HG03378 (cell line): ENCODE measurements at regions not wholly inside any gene's neighbourhood (a gene's known extent, or its start where the extent isn't known, plus 50 kb on each side); places are given as distances from the start of the nearest gene placed in this dataset.

Source experiments
- ATAC-seq: cut with Tn5 transposase; IDR thresholded peaks from one replicate; pipeline ENCODE4 v1.9.1; 2021; ENCODE audit warnings: mild to moderate bottlenecking, moderate library complexity; ENCODE audit not compliant: unreplicated experiment

DNA sequence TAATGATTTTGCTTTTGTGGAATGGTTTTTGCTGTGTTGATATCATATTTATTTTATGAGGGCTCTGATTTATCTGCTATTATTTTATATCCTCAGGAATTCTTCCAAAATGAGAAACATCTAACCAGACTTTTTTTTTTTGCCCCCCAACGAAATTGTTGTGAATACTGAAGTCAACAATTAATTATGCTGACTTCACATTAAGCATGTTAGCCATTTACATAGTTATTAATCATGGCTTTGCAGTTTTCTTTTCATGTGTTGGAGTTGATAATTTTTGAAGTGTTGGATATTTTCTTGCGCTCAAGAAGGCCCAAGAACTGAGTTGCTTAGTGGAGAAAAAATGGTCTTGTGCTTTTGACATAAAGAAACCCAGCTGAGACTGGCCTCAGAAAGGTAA is 246.6 kb upstream of the CRY1 start:
- no peak for ATAC-seq

DNA sequence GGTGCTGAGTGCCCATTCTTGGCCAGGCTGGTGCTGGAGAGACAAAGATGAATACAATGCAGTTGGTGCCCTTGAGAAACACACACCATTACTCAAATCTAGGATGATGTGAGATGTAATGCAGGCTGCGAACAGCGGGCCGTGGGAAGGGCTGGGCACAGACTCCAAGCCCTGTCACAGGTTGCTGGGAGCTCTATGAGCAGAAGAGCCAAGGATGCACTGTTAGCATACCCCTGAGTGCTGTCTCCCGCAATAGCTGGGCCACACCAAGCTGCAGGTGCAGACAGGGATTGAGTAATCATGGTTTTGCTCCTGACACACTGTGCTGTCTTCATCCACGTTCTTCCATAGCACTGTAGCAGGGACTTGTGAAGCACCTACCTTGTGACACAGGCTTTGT is 247.5 kb upstream of the CRY1 start:
- ATAC-seq, result no peak

DNA sequence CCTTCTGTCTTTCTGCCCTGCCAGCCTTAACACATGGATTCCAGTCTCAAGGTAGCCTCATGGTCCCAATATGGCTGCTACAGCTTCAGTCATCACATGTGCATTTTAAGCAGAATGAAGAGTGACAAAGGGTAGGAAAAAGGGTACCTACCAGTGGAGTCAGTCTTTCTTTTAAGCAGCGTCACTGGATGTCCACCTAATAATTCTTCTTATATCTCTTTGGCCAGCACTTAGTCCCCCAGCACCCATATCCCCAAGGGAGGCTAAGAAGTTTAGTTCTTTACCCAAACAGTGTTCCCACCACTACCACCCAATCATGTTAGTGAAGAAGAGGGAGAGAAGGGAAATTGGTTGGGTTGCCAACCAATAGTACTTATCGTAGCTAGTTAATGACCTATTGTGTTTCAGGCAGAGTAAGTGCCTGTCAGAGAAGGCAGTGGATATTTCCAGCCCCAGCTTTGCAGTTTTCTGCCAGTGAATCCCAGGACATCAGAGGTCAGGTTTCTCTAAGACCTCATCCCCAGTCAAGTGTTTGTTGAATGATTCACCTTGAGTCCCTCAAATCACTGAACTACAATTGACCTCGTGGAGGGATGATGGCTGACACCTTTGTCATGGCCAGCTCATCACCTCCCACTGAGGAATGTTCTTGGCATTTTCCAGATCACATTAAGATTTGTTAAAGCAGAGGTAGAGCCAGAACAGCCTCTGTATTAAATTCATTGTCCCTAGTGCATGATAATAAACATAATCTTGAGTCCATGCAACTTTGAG is 250.9 kb upstream of the CRY1 start:
- ATAC-seq, result no peak

DNA sequence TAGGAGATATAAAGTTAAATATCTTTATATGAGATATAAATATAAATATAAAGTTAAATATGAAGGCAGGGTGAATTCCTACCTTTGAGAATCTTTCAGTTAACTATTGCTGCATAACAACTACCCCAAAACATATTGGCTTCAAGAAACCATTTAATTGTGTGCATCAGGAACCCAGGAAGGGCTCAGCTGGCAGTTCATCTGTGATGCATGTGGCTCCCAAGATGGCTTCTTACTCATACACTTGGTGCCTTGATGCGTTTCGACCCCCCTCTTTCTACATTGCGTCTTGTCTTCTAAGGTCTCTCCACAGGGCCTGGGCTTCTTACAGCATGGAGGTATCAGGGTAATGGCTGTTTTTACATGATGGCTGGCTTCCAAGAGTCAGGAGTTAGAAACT is 253.9 kb upstream of the CRY1 start:
- no peak for ATAC-seq

DNA sequence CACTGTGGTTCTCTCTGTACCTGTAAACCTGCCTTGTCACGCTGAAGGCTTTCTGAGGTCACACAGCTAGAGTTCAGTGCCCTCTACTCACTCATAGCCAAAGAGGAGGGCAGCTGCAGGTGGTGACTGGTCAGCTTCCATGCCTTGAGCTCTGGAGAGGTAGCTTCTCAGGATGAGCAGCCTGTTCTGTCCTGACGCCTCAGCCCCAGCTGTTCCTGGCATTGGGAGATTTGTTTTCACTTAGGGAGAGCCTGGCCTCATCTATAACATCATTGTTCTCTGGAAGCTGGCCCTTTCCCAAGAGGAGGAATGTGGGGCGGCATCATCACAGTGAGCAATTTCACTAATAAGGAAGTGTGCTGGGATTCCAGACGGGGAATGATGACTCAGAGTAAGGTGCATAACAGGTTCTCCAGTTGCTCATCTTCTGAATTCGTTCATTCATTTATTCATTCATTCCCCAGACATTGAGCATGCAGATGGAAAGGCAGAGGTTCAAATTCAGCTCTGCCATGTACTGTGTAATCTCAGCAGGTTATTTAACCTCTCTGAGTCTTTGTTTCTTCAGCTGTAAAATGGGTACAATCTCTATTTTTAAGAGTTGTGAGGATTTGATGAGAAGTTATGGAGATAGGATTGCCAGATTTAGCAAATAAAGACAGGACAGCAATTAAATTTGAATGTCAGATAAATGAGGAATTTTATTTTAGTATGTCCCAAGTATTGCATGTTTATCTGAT is 255.8 kb upstream of the CRY1 start:
- ATAC-seq, result no peak

DNA sequence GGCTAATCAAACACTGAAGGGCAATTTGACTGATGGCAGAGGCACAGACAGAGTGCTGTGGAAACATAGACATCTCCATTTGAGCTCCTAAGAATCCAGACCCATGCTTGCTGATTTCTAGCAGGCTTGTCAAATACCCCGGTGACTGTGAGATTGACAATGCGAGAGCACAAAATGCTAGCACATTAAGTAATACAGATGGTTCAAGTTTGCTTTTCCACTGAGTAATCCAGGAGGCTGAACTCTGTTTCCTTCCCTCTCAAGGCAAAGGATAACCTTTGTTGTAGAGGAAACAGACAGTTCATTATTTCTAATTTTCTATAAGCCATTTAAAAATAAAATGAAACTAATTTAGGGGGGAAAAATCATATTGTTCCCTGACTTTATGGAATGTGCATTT is 256.5 kb upstream of the CRY1 start:
- ATAC-seq, result no peak

DNA sequence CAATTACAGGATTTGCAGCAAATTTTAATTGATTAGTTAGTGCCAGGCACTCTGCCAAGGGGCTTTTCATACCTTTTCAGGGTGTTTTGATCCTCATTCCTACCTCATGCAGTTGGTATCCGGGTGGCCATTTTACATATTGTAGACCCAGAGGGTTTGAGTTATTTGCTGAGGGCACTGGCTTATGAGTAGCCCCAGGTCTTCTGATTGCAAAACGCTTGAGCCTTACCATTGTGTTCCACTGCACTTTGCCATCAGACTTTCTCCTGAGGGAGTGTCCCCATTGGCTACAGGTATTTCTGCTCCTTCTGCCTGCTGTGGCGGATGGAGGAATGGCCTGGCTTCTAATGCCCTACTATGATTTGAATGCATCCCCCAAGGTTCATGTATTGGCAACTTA is 257.8 kb upstream of the CRY1 start:
- no peak for ATAC-seq

DNA sequence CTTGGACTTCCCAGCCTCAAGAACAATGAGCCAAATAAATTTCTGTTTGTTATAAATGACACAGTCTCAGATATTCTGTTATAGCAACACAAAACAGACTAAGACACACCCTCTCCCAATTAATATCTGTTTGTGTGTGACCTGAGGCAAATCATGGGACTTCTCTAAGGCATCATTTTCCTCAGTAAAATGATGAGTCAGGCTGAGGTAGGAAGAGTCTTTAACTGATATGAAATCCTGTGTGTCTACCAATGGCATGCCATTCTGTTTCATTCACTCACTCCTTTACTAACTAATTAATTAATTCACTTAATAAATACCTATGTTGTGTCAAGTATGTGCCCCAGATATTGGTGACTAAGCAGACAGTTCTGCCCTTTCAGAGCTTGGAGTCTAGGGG is 258.4 kb upstream of the CRY1 start:
- no peak for ATAC-seq

DNA sequence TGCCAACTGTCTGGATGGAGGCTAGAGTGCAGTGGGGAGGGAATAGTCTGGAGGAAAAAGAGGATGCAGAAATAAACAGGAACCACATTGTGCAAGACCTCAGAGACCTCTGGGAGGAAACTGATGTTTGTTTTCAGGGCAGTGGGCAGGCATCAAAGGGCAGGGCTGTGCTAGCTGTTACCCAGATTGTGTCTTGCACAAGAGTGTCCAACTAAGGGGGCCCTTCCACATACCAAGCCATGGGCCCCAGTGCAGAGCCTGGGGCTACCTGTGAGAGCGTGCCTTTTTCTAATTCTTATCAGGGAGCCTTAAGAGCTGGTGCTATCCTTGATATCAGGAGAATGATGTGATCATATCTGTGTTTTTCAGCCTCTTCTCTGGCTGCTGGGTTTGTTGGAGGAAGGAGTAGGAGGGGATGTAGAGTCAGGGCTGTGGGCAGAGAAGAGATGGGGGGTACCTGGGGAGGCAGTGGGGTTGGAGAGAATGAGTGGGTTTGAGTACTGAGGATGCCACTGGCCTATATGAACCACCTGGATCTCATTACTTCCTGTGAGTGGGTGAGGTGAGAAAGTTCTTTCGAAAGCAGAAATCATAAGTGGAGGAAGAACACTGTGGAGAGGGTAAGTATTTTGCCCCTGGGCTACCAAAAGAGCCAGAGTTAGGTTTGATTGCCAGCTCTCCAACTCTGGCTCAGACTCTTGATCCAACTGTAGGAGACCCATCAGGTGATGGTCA is 259.2 kb upstream of the CRY1 start:
- no peak for ATAC-seq

DNA sequence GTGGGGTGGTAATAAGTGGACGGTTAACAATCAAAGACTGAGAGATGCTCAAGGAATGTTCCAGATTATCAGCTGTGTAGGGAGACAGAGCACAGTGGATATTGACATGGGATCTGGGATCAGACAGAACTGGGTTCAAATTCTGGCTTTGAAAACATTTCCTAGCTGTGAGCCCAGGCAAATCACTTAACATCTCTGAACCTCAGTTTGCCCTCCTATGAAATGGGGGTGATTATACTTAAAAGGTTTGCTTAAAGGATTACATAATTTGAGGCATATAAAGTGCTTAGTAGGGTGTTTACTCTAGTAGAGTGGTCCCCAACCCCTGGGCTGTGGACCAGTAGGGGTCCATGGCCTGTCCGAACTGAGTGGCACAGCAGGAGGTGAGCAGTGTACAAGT is 260.0 kb upstream of the CRY1 start:
- no peak for ATAC-seq

DNA sequence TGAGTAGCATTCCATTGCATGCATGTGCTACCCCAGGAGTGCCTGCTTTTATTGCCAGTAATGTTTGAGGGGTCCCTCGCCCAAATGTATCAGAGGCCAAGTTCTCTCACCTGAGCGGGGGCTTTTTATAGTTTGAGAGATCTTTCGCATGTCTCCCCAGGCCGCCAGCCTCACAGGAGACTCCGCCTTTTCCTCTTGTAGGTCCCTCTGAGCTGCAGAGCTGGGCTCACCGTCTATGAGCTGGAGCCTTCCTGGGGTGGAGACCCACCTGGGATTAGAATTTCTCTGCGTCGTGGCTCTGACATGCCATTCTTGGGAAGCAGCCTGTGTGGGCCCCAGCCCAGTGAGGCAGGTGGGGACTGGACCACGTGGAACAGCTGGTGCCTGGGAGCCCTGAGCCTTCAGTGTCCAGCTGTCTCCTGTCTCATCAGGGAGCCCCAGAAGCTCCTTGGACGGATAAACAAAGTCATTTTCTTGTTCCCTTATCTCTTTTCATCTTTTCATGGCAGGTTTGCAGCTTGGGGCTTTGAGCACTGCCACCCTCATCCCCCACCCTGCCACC is 261.7 kb upstream of the CRY1 start:
- ATAC-seq, result no peak

DNA sequence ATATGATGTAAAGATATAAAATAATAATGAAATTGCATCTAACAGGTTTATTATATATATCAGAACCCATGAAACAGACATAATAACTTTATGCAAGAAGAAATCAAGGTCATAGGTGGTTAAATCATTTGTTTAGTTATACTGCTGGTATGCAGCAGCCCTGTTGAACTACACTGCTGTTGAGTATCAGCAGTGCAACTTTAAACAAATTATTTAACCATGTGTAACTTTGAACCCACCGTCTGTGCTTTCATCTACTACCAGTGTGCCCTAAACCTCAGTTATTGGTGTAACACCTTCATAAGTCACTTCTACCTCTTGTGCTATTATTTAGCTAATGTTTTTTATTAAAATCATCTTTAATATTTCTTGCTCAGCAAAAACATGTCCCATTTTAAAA is 262.3 kb upstream of the CRY1 start:
- ATAC-seq, result no peak

DNA sequence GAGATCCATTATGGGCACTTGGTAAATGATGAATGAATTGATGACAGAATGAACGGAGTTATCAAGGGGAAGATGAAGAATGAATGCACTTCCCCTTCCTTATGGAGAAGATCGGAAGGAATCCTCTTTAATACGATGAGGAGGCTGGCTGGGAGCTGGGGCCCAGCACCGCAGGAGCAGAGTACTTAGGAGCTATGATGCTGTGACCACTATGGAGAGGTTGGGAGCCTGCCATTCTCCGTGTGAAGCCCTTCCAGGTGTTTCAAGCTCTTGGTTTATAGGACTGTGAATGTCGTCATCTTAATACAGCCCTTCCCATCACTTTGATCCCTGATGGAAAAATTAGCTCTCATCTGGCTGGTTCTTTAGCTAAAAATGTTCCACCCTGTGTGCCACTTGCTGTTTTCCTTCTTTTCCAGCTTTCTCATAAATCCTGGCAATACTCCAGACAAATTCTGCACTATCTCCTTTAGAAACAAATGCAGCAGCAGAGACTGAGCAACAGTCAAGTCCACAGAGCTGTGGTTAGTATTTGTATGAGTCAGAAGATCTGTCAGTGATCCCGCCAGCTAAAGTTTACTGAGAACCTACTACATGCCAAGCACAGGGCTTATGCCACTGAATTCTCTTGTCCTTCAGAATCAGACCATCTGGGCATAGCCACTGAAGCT is 263.1 kb upstream of the CRY1 start:
- ATAC-seq, result no peak

DNA sequence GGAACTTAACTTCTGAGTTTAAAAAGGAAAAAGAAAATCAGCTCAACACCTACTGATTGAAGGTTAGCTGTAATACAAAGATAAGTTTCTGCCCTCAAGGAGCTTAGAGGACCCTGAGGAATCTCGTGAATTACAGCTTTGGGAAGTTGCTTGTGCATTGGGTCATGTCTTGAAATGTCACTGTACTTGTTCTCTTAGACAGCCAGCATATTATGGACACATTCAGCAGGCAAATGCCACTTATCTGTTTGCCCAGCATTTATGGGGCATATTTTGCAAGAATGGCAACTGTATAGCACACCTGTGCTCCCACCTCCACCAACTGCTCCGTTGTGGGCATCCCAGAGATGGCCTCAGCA is 263.6 kb upstream of the CRY1 start:
- ATAC-seq, result no peak

DNA sequence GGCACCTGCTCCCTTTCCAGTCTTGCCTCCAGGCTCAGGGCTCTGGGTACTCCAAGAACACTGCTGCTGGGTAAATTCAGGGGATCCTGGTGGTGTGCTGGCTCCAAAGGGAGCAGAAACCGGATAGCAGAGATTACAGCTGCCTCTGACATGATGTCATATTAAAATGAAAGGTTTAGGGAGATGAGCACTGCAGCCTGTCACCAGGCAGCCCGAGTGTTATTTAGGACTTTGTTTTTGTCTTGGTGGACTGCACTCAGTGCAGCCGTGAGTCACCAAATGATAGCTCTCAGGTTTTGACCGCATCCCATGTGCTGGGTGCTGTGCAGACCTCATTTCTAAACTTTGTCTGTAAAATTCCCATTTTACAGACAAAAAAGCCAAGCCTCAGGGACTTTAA is 266.0 kb upstream of the CRY1 start:
- no peak for ATAC-seq

DNA sequence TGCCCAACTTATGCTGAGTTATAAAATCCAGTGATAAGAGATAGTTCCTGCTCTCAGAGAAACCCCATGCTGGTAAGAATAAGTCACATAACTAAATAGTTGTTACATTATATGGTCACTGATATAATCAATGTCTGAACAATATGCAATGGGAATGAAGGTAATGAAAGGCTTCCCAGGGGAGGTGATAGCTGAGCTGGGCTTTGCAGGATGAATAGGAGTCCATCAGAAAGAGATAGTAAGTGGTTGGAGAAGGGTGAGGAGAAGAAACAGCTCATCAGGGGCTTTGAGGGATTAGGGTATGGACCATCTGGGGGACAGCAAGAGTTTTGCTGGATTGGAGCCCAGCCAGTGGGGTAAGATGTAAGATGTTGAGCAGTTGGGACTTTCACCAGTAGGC is 266.7 kb upstream of the CRY1 start:
- no peak for ATAC-seq

DNA sequence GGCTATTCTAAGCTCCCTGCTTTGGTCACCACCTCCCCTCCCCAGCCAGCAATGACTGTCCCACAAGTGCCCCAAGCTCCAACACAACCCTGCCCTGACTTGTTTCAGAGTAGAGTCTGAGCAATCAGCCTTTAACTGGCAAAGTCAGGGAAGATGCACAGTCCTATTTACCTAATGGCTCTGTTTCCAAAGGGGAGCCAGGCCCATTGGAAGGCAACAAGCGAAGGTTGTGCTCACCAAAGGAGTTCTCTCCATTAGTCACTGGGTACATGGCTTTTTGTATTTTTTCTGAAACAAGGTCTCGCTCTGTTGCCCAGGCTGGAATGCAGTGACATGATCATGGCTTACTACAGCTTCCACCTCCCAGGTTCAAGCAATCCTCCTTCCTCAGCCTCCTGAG is 267.1 kb upstream of the CRY1 start:
- no peak for ATAC-seq

DNA sequence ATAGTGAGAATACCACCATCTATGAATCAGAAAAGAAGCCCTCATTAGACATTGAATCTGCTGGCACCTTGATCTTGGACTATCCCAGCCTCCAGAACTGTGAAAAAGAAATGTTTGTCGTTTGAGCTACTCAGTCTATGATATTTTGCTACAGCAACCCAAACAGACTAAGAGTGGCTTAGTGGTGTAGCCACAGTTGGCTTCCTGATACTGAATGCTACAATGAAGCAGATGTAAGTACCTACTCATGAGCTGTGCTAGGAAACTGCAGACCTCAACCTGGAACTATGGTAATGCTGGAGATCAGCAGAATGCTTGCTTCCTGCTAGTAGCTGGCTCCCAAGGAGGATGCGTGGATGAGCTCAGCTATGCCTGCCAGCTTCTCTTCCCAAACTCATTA is 268.6 kb upstream of the CRY1 start:
- ATAC-seq, result no peak

DNA sequence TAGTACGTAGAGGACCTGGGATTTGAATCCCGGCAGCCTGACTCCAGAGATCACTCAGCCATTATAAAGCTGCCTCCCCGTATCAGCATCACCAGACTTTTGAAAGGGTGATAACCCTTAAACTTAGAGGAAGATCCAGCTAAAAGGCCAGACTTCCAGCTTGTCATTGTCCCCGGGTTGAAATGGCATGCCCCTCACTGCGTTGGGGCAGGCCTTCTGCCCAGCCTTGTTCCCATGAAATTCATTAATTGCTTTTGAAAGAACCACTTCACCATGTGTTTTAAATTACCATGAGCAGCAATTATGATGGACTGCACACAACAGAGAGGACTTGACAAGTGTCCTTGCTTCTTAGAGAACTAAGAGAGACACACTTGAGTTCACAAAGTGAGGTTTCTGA is 269.6 kb upstream of the CRY1 start:
- ATAC-seq, result no peak

DNA sequence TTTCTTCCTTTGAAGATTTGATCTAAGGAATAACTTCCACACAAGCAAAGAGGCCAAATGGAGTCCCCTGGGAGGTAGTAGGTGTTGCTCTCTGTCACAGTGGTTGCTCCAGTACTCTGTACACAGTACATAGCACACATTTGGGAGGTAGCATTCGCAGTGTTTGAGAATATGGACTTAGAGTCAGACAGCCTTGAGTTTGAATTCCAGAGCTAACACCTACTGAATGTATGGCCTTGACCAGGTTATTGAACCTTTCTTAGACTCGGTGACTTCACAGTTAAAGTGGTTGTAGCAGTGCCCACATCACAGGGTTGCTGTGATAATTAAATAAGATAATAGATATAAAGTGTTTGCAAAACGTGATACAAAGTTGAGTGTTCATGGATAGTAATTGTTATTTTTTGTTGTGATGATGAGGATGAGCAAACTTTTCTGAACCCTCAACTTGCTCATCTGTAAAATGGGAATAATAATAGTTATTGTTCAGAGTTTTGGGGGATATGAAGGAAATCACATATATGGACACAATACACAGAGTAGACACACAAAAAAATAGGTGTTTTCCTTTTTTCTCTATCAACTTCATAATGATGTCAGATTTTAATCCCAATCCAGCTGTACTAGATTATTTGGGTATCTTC is 271.6 kb upstream of the CRY1 start:
- ATAC-seq, result no peak

DNA sequence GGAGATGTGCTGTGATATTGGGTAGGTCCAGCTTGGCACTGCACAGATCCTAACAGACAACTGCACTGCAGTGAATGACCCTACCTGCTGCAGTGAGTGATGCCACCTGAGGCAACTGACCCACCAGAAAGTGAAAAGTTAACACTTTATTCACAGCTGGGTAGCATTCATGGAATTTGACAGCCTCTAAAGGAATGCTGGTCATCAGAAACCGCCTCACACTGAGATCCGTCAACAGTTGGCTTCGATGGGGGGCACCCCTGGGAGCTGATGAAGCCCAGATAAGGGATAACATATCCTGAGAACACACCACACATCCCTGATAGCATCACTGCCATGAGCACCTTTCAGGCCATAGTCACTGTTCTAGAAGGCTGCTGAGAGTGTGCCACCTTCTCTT is 272.4 kb upstream of the CRY1 start:
- no peak for ATAC-seq
